Kidney epithelial cell (primary cell): ENCODE measurements at regions not wholly inside any gene's neighbourhood (a gene's known extent, or its start where the extent isn't known, plus 50 kb on each side); places are given as distances from the start of the nearest gene placed in this dataset.

Experiments
- DNase-seq: peaks from one replicate; pipeline ENCODE4 v3.0.0-alpha.2; 2010; ENCODE audit warnings: low read depth
- H3K27me3 ChIP-seq: 2 replicates; pipeline ENCODE4 v1.6.0; 2011; ENCODE audit warnings: low read length; ENCODE audit not compliant: control insufficient read depth, insufficient read depth
- H3K36me3 ChIP-seq: 2 replicates; pipeline ENCODE4 v1.5.1; 2011; ENCODE audit warnings: low read length; ENCODE audit not compliant: control insufficient read depth, insufficient read depth
- H3K4me3 ChIP-seq: 2 replicates; pipeline ENCODE4 v1.5.1; 2011; ENCODE audit warnings: low read depth, mild to moderate bottlenecking, control low read depth, low read length
- TF ChIP-seq, protein P1 (sequence below): IDR thresholded peaks from 2 replicates; pipeline ENCODE4 v1.5.1; 2011; ENCODE audit warnings: mild to moderate bottlenecking, moderate library complexity, low read length, control low read depth, inconsistent platforms; ENCODE audit not compliant: insufficient read depth, poor library complexity, severe bottlenecking

DNA sequence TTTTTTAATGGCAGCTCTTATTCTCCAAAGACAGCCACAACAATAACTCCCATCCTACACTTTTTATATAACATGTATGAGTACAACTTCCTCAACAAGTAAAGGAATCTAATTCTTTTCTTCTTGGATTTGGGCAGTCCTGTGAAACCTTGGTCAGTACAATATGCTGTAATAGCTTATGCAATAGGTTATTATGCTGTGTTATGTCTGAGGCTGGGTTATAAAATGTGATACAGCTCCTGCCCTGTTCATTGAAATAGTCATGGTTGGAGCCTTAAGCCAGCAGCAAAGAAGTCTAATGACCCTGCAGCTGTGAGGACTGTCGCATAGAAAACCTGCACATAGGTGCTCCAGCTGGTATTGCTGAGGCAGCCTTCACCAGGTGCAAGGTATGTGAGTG, 215.8 kb upstream of the RASGEF1B start:
- no peak overlapping the region for H3K4me3 ChIP-seq
- DNase-seq: no peak
- H3K27me3 ChIP-seq: no peaks in the 10 kb centered on the region
- TF ChIP-seq, protein P1, sequence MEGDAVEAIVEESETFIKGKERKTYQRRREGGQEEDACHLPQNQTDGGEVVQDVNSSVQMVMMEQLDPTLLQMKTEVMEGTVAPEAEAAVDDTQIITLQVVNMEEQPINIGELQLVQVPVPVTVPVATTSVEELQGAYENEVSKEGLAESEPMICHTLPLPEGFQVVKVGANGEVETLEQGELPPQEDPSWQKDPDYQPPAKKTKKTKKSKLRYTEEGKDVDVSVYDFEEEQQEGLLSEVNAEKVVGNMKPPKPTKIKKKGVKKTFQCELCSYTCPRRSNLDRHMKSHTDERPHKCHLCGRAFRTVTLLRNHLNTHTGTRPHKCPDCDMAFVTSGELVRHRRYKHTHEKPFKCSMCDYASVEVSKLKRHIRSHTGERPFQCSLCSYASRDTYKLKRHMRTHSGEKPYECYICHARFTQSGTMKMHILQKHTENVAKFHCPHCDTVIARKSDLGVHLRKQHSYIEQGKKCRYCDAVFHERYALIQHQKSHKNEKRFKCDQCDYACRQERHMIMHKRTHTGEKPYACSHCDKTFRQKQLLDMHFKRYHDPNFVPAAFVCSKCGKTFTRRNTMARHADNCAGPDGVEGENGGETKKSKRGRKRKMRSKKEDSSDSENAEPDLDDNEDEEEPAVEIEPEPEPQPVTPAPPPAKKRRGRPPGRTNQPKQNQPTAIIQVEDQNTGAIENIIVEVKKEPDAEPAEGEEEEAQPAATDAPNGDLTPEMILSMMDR: no peak
- H3K36me3 ChIP-seq: no peaks in the 10 kb centered on the region

DNA sequence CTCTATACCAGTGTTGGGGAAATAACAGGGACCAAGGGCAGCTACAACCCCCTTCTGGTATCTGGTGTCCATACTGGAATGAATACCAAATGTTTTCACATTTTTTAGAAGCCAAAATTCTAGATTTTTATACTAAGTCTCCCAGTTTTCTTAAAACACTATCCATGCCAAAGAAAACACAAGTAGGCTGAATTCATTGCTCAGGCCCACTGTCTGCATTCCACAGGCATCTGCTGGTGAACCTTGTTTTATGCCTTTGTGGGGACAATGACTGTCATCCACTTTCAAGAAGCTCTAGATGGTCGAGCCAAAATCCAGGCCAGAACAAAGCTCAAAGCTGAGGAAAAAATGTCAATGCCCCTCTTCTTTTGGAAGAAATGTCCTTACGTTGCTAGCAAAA, 213.4 kb upstream of the RASGEF1B start:
- no peak for DNase-seq
- Histone ChIP-seq H3K36me3 (no peaks in the 10 kb centered on the region), H3K4me3 (no peak overlapping the region), H3K27me3 (no peaks in the 10 kb centered on the region)
- TF ChIP-seq, protein P1: no peak

DNA sequence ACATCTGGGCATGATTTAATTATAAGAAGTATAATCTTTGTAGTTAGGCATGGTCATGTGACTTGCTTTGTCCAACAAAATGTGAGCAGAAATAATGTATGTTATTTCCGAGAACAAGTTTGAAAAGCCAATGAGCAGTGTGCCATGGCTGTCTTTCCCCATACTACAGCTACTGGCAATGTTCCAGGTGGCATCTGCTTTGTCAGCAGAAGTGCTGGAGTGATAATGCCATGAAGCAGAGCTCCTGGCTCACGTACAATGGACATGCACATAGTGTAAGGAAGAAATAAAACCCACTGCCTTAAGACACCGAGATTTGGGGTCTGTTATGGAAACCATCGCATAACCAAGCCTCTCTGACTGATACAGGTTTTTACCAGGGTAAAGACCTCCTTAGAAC, 212.6 kb upstream of the RASGEF1B start:
- H3K36me3 ChIP-seq: no peaks in the 10 kb centered on the region
- TF ChIP-seq, protein P1: no peak
- no peak overlapping the region for H3K4me3 ChIP-seq
- no peak for DNase-seq
- no peaks in the 10 kb centered on the region for H3K27me3 ChIP-seq

DNA sequence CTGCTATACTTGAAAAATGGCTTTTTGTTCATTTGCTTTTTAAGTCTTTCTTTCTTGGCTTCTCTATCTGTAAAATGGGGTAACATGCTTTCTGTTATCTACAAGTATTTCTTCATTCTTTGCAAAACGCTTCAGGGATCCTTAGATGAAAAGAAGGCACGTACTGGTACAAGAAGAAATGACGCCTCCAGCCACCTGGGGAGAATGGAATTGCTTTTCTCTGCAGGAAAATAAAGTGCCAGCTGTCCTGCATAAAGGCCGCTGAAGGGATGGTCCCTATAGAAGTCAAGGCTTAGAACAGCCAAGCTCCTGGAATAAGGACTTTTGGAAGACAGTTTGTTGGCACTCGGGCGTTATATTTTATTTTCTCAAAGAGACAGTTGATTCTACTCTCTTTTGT, 210.8 kb upstream of the RASGEF1B start:
- Histone ChIP-seq H3K36me3 (no peaks in the 10 kb centered on the region), H3K27me3 (no peaks in the 10 kb centered on the region), H3K4me3 (no peak overlapping the region)
- TF ChIP-seq, protein P1: no peak
- DNase-seq: no peak

DNA sequence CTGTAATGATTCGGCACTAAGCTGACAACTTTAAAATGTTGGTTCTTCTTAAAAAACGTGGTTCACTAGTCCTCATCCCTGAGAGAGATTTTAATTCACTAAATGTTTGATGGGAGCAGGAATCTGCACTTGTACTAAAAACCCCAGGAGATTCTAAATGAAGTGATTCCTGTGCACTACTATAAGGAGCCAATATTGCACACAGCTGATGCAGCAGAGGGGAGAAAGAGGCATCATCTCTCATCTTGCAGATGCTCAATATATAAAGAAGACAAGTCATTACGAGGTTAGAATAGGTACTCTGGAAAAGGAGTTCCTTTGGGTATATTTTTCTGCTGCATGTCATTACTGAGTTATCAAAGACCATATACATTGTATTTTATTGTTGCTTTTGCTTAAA, 207.6 kb upstream of the RASGEF1B start:
- no peak for DNase-seq
- TF ChIP-seq, protein P1: no peak

DNA sequence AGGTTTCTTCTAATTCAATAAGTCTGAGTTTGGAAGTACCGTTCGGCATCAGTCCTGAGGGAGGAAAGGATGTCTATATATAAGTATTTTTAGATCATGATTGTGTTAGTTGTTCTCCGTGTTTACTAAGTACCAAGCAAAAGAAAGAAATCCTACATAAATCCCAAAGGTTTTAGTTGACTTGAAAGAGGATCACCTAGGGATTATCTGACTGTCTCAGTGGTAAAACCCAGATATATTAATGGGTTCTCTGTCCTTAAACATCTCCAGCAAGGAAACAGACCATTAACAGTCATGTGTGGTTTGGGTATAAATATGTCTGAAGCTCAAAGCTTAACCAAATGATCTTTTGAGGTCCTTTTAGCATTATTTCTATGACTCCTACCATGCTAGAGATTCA, 207.1 kb upstream of the RASGEF1B start:
- no peak overlapping the region for H3K4me3 ChIP-seq
- no peak for DNase-seq
- no peaks in the 10 kb centered on the region for H3K36me3 ChIP-seq
- TF ChIP-seq, protein P1: no peak
- no peaks in the 10 kb centered on the region for H3K27me3 ChIP-seq

More for the DNA sequence above, 207.6 kb upstream of the RASGEF1B start:
- H3K36me3 ChIP-seq: no peaks in the 10 kb centered on the region
- H3K4me3 ChIP-seq: no peak overlapping the region
- no peaks in the 10 kb centered on the region for H3K27me3 ChIP-seq
